Naive thymus-derived CD8-positive, alpha-beta T cell (primary cell): ENCODE measurements at regions not wholly inside any gene's neighbourhood (a gene's known extent, or its start where the extent isn't known, plus 50 kb on each side); places are given as distances from the start of the nearest gene placed in this dataset.
"Not testable (repeated sequence)": the region's sequence is repeated elsewhere in the genome, so short reads cannot be mapped to it uniquely, and the experiment has no call there.

ENCODE experiments used
- ATAC-seq, 2 donors: fragments of 150-1000 bp; cut with Tn5 transposase in 1 of 2; sonication (Bioruptor Pico), chemical (Tn5 transposase) in 1 of 2; 1 replicate in 1 of 2; 2 replicates in 1 of 2; pipeline ENCODE4 v1.10.0; 2021; ENCODE audit warnings: mild to moderate bottlenecking in 2 of 2, moderate library complexity in 2 of 2
- POLR2A ChIA-PET: fragments of 350-600 bp; sonication (Branson Sonifier 250); formaldehyde crosslinking; loops from one replicate; lab custom pipeline; 2021; ENCODE audit warnings: antibody characterized with exemption; lab: Charles Lee
- DNase-seq, 10 donors: peaks; one replicate each; pipeline versions ENCODE4 v3.0.0 to v3.0.0-alpha.2; 2020 to 2022
- H3K27ac Mint-ChIP-seq, 10 donors: one replicate each; pipeline ENCODE4 v1.8.0; 2020 to 2022; ENCODE audit warnings: mild to moderate bottlenecking in 10 of 10, mixed read lengths in 10 of 10, moderate library complexity in 4 of 10, inconsistent platforms in 1 of 10
- H3K27me3 Mint-ChIP-seq, 5 donors: one replicate each; pipeline ENCODE4 v1.8.0; 2021 to 2022; ENCODE audit warnings: mixed read lengths in 5 of 5
- H3K36me3 Mint-ChIP-seq, 3 donors: one replicate each; pipeline ENCODE4 v1.8.0; 2020 to 2022; ENCODE audit warnings: mixed read lengths in 3 of 3, mild to moderate bottlenecking in 2 of 3, inconsistent platforms in 1 of 3
- H3K4me1 Mint-ChIP-seq, 4 donors: one replicate each; pipeline ENCODE4 v1.8.0; 2021 to 2022; ENCODE audit warnings: mixed read lengths in 4 of 4
- H3K4me3 Mint-ChIP-seq, 10 donors: one replicate each; pipeline ENCODE4 v1.8.0; 2020 to 2022; ENCODE audit warnings: mild to moderate bottlenecking in 10 of 10, mixed read lengths in 10 of 10, moderate library complexity in 6 of 10, inconsistent platforms in 1 of 10
- H3K9me3 Mint-ChIP-seq, 9 donors: one replicate each; pipeline ENCODE4 v1.8.0; 2020 to 2022; ENCODE audit warnings: mixed read lengths in 9 of 9, mild to moderate bottlenecking in 3 of 9, inconsistent platforms in 1 of 9, moderate library complexity in 1 of 9

DNA sequence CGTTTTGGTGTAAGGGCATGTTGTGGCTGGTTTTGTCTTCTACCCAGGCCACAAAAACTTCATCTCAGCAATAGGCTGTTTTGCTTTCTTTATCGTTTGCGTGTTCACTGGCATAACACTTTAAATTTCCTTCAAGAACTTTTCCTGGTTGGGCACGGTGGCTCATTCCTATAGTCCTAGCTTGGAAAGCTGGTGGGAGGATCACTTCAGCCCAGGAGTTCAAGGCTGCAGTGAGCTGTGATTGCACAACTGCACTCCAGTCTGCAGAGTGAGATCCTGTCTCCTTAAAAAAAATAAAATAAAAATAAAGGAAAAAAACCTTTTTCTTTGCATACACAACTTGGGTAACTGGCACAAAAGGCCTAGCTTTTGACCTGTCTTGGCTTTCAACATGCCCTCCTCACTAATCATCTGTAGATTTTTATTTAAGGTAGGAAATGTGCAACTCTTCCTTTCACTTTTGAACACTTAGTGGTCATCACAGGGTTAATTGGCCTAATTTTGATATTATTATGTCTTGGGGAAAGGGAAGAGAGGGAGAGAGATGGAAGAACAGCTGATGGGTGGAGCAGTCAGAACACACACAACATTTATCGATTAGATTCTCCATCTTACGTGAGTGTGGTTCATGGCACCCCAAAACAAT lies 78.9 kb upstream of the PSMA6 start:
- peaks cover 0 to 7% (median 2%) of the 10 kb centered on the region in 4 donors for H3K4me1 Mint-ChIP-seq
- H3K27me3 Mint-ChIP-seq = no peaks in the 10 kb centered on the region
- ATAC-seq = no peak
- POLR2A ChIA-PET = no interaction called here
- H3K36me3 Mint-ChIP-seq = peaks cover 0 to 39% (median 5%) of the 10 kb centered on the region in 3 donors
- DNase-seq = no peak
- H3K27ac Mint-ChIP-seq = peak overlapping the region in 3 of 10 donors; percentile 11 to 77 (median 37)
- H3K4me3 Mint-ChIP-seq = no peak overlapping the region
- H3K9me3 Mint-ChIP-seq = no peaks in the 10 kb centered on the region

GRCh38 chr14:35213869-35214387 lies 78.3 kb upstream of the PSMA6 start:
- no peaks in the 10 kb centered on the region for H3K27me3 Mint-ChIP-seq
- no peaks in the 10 kb centered on the region for H3K9me3 Mint-ChIP-seq
- ATAC-seq (no peak), DNase-seq (no peak)
- H3K4me1 Mint-ChIP-seq = peaks cover 0 to 7% (median 2%) of the 10 kb centered on the region in 4 donors
- no peak overlapping the region for H3K4me3 Mint-ChIP-seq
- peak overlapping the region in 3 of 10 donors; percentile 4 to 24 (median 20) for H3K27ac Mint-ChIP-seq
- peaks cover 0 to 43% (median 5%) of the 10 kb centered on the region in 3 donors for H3K36me3 Mint-ChIP-seq
- POLR2A ChIA-PET = no interaction called here

- peaks cover 0 to 44% (median 5%) of the 10 kb centered on the region in 3 donors for H3K36me3 Mint-ChIP-seq
- not testable (repeated sequence) for H3K4me1 Mint-ChIP-seq, ATAC-seq, H3K4me3 Mint-ChIP-seq, H3K27me3 Mint-ChIP-seq, H3K9me3 Mint-ChIP-seq, DNase-seq
- peak overlapping the region in 2 of 10 donors; percentile 3 to 20 for H3K27ac Mint-ChIP-seq
- POLR2A ChIA-PET = interaction anchor here (1.6 kb wide), 1 partner anchor 190 kb away, joined by 8 read pairs; the partner anchor contains the start of gene NFKBIA
These were observed 77.8 kb upstream of the PSMA6 start for GRCh38 chr14:35214402-35214801.

DNA sequence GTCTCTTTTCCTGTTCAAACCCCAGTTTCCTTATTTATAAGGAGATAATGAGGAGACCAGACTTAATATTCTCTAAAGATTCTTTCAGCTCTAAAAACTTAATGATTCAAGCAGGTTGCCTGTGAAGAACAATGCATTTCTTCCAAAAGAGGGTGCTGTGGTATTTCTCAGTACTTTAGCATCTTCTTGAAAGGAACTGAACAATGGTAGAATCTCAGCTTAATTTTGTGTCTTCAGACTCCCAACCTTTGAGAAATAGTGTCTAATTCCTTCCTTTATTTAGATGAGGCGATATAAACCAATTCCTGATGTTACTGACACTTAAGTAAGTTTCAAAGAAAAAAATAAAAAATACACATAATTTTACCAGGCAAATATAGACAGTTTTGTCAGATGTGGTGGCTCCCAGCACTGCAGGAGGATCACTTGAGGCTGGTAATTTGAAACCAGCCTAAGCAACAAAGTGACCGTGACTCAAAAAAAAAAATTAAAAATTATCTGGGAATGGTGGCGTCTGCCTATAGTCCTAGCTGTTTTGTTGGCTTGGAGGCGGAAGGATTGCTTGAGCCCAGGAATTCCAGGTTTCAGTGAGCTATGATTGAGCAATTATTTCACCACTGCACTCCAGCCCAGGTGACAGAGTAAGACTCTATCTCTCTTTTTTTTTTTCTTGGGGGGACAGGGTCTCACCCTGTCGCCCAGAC lies 76.9 kb upstream of the PSMA6 start:
- Mint-ChIP-seq H3K27ac (peak overlapping the region in 3 of 10 donors; percentile 11 to 29 (median 17)), H3K27me3 (no peaks in the 10 kb centered on the region), H3K9me3 (no peaks in the 10 kb centered on the region), H3K36me3 (peaks cover 0 to 45% (median 5%) of the 10 kb centered on the region in 3 donors), H3K4me3 (no peak overlapping the region), H3K4me1 (peaks cover 2 to 7% (median 4%) of the 10 kb centered on the region in 4 donors)
- ATAC-seq (no peak), DNase-seq (peak in 2 of 10 donors; percentile 11 to 12)
- POLR2A ChIA-PET = interaction anchor here (0.7 to 1.6 kb wide), 2 partner anchors 187 to 189 kb away, joined by 3 to 8 read pairs; partner anchors contain the start of gene NFKBIA

DNA sequence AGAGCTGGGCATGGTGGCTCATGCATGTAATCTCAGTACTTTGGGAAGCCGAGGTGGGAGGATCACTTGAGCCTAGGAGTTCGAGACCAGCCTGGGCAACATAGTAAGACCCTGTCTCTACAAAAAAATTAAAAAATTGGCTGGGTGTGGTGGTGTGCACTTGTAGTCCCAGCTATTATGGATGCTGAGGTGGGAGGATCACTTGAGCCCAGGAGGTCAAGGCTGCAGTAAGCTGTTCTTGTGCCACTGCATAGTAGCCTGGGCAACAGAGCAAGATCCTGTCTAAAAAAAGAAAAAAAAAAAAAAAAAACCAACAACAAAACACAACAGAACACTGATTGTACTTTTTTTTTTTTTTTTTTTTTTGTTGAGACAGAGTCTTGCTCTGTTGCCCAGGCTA lies 74.0 kb upstream of the PSMA6 start:
- not testable (repeated sequence) for ATAC-seq, H3K27me3 Mint-ChIP-seq, DNase-seq, H3K4me3 Mint-ChIP-seq, H3K9me3 Mint-ChIP-seq
- H3K4me1 Mint-ChIP-seq = peaks cover 3 to 12% (median 9%) of the 10 kb centered on the region in 4 donors
- H3K27ac Mint-ChIP-seq = peak overlapping the region in 1 of 10 donors; percentile 29
- peaks cover 0 to 51% (median 8%) of the 10 kb centered on the region in 3 donors for H3K36me3 Mint-ChIP-seq
- POLR2A ChIA-PET = interaction anchor here (0.6 kb wide), 1 partner anchor 186 kb away, joined by 3 read pairs; the partner anchor contains the start of gene NFKBIA

DNA sequence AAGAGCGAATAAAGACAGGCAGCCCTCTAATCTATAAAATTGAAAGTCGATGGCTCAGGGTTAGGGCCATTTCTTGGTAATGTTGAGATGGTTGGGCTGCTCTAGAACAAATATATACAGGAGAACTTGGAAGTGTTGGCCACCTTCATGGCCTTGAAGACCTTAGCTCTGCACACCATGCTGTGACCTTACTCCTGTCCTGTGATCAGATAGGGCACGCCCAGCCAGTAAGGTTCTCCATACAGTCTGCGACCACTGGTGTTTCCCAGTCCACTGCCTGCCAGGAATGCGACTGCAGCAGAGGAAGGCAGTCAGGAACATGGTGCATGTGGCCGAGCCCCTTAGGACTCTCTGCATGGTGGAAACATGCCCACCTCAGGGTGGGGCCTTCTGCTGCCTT lies 73.2 kb upstream of the PSMA6 start:
- Mint-ChIP-seq H3K4me3 (no peak overlapping the region), H3K27ac (no peak overlapping the region), H3K36me3 (peaks cover 0 to 48% (median 8%) of the 10 kb centered on the region in 3 donors), H3K9me3 (no peaks in the 10 kb centered on the region), H3K27me3 (no peaks in the 10 kb centered on the region), H3K4me1 (peaks cover 3 to 12% (median 9%) of the 10 kb centered on the region in 4 donors)
- POLR2A ChIA-PET = no interaction called here
- ATAC-seq = no peak
- DNase-seq = no peak

- ATAC-seq (no peak), DNase-seq (no peak)
- no peaks in the 10 kb centered on the region for H3K27me3 Mint-ChIP-seq
- POLR2A ChIA-PET = no interaction called here
- peak overlapping the region in 3 of 10 donors; percentile 3 to 73 (median 15) for H3K27ac Mint-ChIP-seq
- H3K4me1 Mint-ChIP-seq = peaks cover under 1 to 12% (median 6%) of the 10 kb centered on the region in 4 donors
- peaks cover 0 to 48% (median 8%) of the 10 kb centered on the region in 3 donors for H3K36me3 Mint-ChIP-seq
- H3K9me3 Mint-ChIP-seq = no peaks in the 10 kb centered on the region
- H3K4me3 Mint-ChIP-seq = no peak overlapping the region
These were observed 72.0 kb upstream of the PSMA6 start for GRCh38 chr14:35220027-35220676.

- POLR2A ChIA-PET = interaction anchor here (0.6 kb wide), 1 partner anchor 184 kb away, joined by 3 read pairs; the partner anchor contains the start of gene NFKBIA
- Mint-ChIP-seq H3K4me1 (peaks cover 0 to 12% (median 6%) of the 10 kb centered on the region in 4 donors), H3K9me3 (no peaks in the 10 kb centered on the region), H3K27me3 (no peaks in the 10 kb centered on the region), H3K4me3 (no peak overlapping the region), H3K36me3 (peaks cover 0 to 48% (median 8%) of the 10 kb centered on the region in 3 donors), H3K27ac (peak overlapping the region in 1 of 10 donors; percentile 34)
- no peak for ATAC-seq
- no peak for DNase-seq
These were observed 71.3 kb upstream of the PSMA6 start for GRCh38 chr14:35220920-35221319.

DNA sequence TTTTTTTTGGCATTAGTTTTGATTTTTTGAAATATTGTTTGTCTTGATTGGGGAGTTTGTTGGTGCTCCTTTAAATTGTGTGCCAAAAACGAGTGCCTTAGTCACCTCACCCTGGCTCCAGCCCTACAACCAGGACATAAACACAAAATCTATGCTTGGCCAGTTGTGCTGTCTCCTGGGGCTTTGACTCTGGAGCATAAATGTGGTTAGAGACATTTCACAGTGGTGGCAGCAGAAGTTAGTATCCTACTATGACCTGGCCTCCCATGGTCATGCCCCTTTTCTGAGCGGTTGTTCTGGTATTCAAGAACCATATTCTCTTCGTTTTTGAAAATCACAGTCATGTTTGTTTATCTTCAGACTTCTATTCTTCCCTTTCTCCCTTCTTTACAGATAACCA lies 70.7 kb upstream of the PSMA6 start:
- POLR2A ChIA-PET = interaction anchor here (0.6 kb wide), 1 partner anchor 183 kb away, joined by 3 read pairs; the partner anchor contains the start of gene NFKBIA
- no peak for ATAC-seq

DNA sequence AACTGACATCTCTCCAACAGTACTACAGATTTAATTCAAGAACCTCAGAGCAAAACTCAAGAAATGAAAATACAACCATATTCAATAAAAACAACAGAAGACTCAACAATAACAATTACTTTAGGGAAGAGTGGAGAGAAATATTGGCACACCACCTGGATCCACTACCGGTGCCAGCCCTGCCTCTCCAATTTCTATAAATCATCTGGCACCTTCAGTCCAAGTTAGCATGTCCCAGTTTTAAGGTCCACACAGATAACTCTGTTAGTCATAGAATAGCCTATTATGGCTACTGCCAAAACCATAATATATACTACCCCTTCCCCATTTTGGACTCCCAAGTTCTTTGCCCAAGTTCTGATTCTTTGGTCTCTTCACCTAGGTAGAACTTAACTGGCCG lies 69.9 kb upstream of the PSMA6 start:
- no peak for ATAC-seq
- DNase-seq = no peak
- no peak overlapping the region for H3K4me3 Mint-ChIP-seq
- peaks cover 0 to 12% (median 6%) of the 10 kb centered on the region in 4 donors for H3K4me1 Mint-ChIP-seq
- peaks cover 0 to 44% (median 8%) of the 10 kb centered on the region in 3 donors for H3K36me3 Mint-ChIP-seq
- no peaks in the 10 kb centered on the region for H3K27me3 Mint-ChIP-seq
- no peaks in the 10 kb centered on the region for H3K9me3 Mint-ChIP-seq
- POLR2A ChIA-PET = no interaction called here
- peak overlapping the region in 3 of 10 donors; percentile 5 to 53 (median 27) for H3K27ac Mint-ChIP-seq

More for the DNA sequence above, 70.7 kb upstream of the PSMA6 start:
- no peak for DNase-seq
- H3K27ac Mint-ChIP-seq = peak overlapping the region in 2 of 10 donors; percentile 27 to 53
- peaks cover 0 to 12% (median 6%) of the 10 kb centered on the region in 4 donors for H3K4me1 Mint-ChIP-seq
- no peaks in the 10 kb centered on the region for H3K27me3 Mint-ChIP-seq
- H3K36me3 Mint-ChIP-seq = peaks cover 0 to 47% (median 8%) of the 10 kb centered on the region in 3 donors
- H3K9me3 Mint-ChIP-seq = no peaks in the 10 kb centered on the region
- H3K4me3 Mint-ChIP-seq = no peak overlapping the region

GRCh38 chr14:35222872-35223466 lies 69.2 kb upstream of the PSMA6 start:
- POLR2A ChIA-PET = interaction anchor here (1.0 kb wide), 1 partner anchor 145 kb away, joined by 3 read pairs; no protein-coding TSS in a partner anchor
- ATAC-seq = no peak
- Mint-ChIP-seq H3K4me3 (peak overlapping the region in 1 of 10 donors; percentile 45), H3K9me3 (no peaks in the 10 kb centered on the region), H3K4me1 (peaks cover 0 to 12% (median 6%) of the 10 kb centered on the region in 4 donors), H3K27ac (peak overlapping the region in 3 of 10 donors; percentile 12 to 71 (median 15)), H3K36me3 (peaks cover 0 to 41% (median 5%) of the 10 kb centered on the region in 3 donors), H3K27me3 (no peaks in the 10 kb centered on the region)
- no peak for DNase-seq
